DOHH2 (cell line): ENCODE measurements at regions not wholly inside any gene's neighbourhood (a gene's known extent, or its start where the extent isn't known, plus 50 kb on each side); places are given as distances from the start of the nearest gene placed in this dataset.

ENCODE experiments used
- H3F3A ChIP-seq: fragments of 200-600 bp; sonication (generic), shearing (Covaris generic); 2 replicates; pipeline ENCODE4 v1.6.0; 2016; ENCODE audit warnings: antibody characterized with exemption, mild to moderate bottlenecking; ENCODE audit not compliant: control insufficient read depth, insufficient read depth
- H3K27ac ChIP-seq: fragments of 200-600 bp; sonication (generic); 2 replicates; pipeline ENCODE4 v1.5.1; 2014; ENCODE audit warnings: low read depth, mild to moderate bottlenecking, low read length, moderate library complexity
- H3K27me3 ChIP-seq: fragments of 200-600 bp; sonication (generic); 2 replicates; pipeline ENCODE4 v1.6.1; 2014; ENCODE audit warnings: mild to moderate bottlenecking, low read length, mixed read lengths; ENCODE audit not compliant: control insufficient read depth
- H3K36me3 ChIP-seq: fragments of 200-600 bp; sonication (generic); 2 replicates; pipeline ENCODE4 v1.6.1; 2014; ENCODE audit warnings: mild to moderate bottlenecking, low read length, moderate library complexity, mixed read lengths; ENCODE audit not compliant: control insufficient read depth
- H3K4me1 ChIP-seq: fragments of 200-600 bp; sonication (generic); 2 replicates; pipeline ENCODE4 v1.6.1; 2014; ENCODE audit warnings: mild to moderate bottlenecking, low read length, mixed read lengths; ENCODE audit not compliant: control insufficient read depth
- H3K4me2 ChIP-seq: fragments of 200-600 bp; sonication (generic); 2 replicates; pipeline ENCODE4 v1.6.0; 2014; ENCODE audit warnings: mild to moderate bottlenecking, low read length, moderate library complexity
- H3K4me3 ChIP-seq: fragments of 200-600 bp; sonication (generic); 2 replicates; pipeline ENCODE4 v1.5.1; 2014; ENCODE audit warnings: mild to moderate bottlenecking, low read length, mixed read lengths
- H3K79me2 ChIP-seq: fragments of 200-600 bp; sonication (generic); 2 replicates; pipeline ENCODE4 v1.6.1; 2014; ENCODE audit warnings: mild to moderate bottlenecking, low read length, mixed read lengths; ENCODE audit not compliant: control insufficient read depth
- H3K9me2 ChIP-seq: fragments of 200-600 bp; sonication (generic); replicated peaks from 2 replicates; pipeline ENCODE4 v1.6.1; 2014; ENCODE audit warnings: mild to moderate bottlenecking, low read length, mixed read lengths; ENCODE audit not compliant: control insufficient read depth
- H3K9me3 ChIP-seq: fragments of 200-600 bp; sonication (generic); 2 replicates; pipeline ENCODE4 v1.6.1; 2014; ENCODE audit warnings: antibody characterized with exemption, low read length, mixed read lengths; ENCODE audit not compliant: control insufficient read depth, insufficient read depth
- H4K20me1 ChIP-seq: fragments of 200-600 bp; sonication (generic); 2 replicates; pipeline ENCODE4 v1.6.0; 2014; ENCODE audit warnings: low read depth, mild to moderate bottlenecking, antibody characterized with exemption, low read length, moderate library complexity; ENCODE audit not compliant: control insufficient read depth, insufficient read depth
- CTCF ChIP-seq: fragments of 200-600 bp; sonication (generic); IDR thresholded peaks from one replicate; pipeline ENCODE4 v1.5.1; 2014; ENCODE audit warnings: antibody characterized with exemption, mild to moderate bottlenecking, low read depth, low read length; ENCODE audit not compliant: poor library complexity, severe bottlenecking
- EZH2phosphoT487 ChIP-seq: fragments of 200-600 bp; sonication (generic); IDR thresholded peaks from 2 replicates; pipeline ENCODE4 v1.6.1; 2017; ENCODE audit warnings: borderline replicate concordance, mild to moderate bottlenecking, antibody characterized with exemption, low read length, moderate library complexity, mixed read lengths

- Histone ChIP-seq H3K4me2 (no peak overlapping the region), H3K9me3 (no peaks in the 10 kb centered on the region), H3K4me1 (no peaks in the 10 kb centered on the region), H3K27me3 (no peaks in the 10 kb centered on the region), H3K79me2 (no peaks in the 10 kb centered on the region), H3K36me3 (no peaks in the 10 kb centered on the region), H4K20me1 (no peaks in the 10 kb centered on the region), H3K27ac (no peak overlapping the region), H3F3A (no peaks in the 10 kb centered on the region), H3K9me2 (no peaks in the 10 kb centered on the region; the same call in 1 of the 2 replicates), H3K4me3 (no peak overlapping the region)
- TF ChIP-seq CTCF, result no peak
- TF ChIP-seq EZH2phosphoT487, result no peak
These were observed 204.6 kb downstream of the BTG1 start for GRCh38 chr12:91940826-91941570.

GRCh38 chr12:91940322-91940721, 205.3 kb downstream of the BTG1 start:
- H3K79me2 ChIP-seq, result no peaks in the 10 kb centered on the region
- no peak overlapping the region for H3K4me2 ChIP-seq
- H3K27me3 ChIP-seq, result no peaks in the 10 kb centered on the region
- no peak for TF ChIP-seq EZH2phosphoT487
- TF ChIP-seq CTCF, result no peak
- no peaks in the 10 kb centered on the region; the same call in 1 of the 2 replicates for H3K9me2 ChIP-seq
- no peaks in the 10 kb centered on the region for H3K9me3 ChIP-seq
- no peak overlapping the region for H3K27ac ChIP-seq
- no peak overlapping the region for H3K4me3 ChIP-seq
- H3K4me1 ChIP-seq, result no peaks in the 10 kb centered on the region
- H3F3A ChIP-seq, result no peaks in the 10 kb centered on the region
- no peaks in the 10 kb centered on the region for H4K20me1 ChIP-seq
- no peaks in the 10 kb centered on the region for H3K36me3 ChIP-seq

GRCh38 chr12:91937706-91938105, 207.9 kb downstream of the BTG1 start:
- H3K27me3 ChIP-seq, result no peaks in the 10 kb centered on the region
- TF ChIP-seq EZH2phosphoT487, result no peak
- H3K4me2 ChIP-seq, result no peak overlapping the region
- H3F3A ChIP-seq, result no peaks in the 10 kb centered on the region
- H3K36me3 ChIP-seq, result no peaks in the 10 kb centered on the region
- H3K9me2 ChIP-seq, result no peaks in the 10 kb centered on the region; the same call in 1 of the 2 replicates
- H4K20me1 ChIP-seq, result no peaks in the 10 kb centered on the region
- H3K79me2 ChIP-seq, result no peaks in the 10 kb centered on the region
- H3K4me1 ChIP-seq, result no peaks in the 10 kb centered on the region
- H3K4me3 ChIP-seq, result no peak overlapping the region
- no peaks in the 10 kb centered on the region for H3K9me3 ChIP-seq
- H3K27ac ChIP-seq, result no peak overlapping the region

GRCh38 chr12:91937009-91937408, 208.6 kb downstream of the BTG1 start:
- no peaks in the 10 kb centered on the region for H3K79me2 ChIP-seq
- no peaks in the 10 kb centered on the region for H3K4me1 ChIP-seq
- H3K27me3 ChIP-seq, result no peaks in the 10 kb centered on the region
- no peak overlapping the region for H3K4me3 ChIP-seq
- no peaks in the 10 kb centered on the region; the same call in 1 of the 2 replicates for H3K9me2 ChIP-seq
- no peaks in the 10 kb centered on the region for H3F3A ChIP-seq
- H3K4me2 ChIP-seq, result no peak overlapping the region
- TF ChIP-seq CTCF, result no peak
- TF ChIP-seq EZH2phosphoT487, result no peak
- no peaks in the 10 kb centered on the region for H3K9me3 ChIP-seq
- H3K36me3 ChIP-seq, result no peaks in the 10 kb centered on the region
- no peaks in the 10 kb centered on the region for H4K20me1 ChIP-seq
- H3K27ac ChIP-seq, result no peak overlapping the region
